NCI-H1105 treated with DMSO at 0.1 percent for 48 hours (cell line): ENCODE measurements at regions not wholly inside any gene's neighbourhood (a gene's known extent, or its start where the extent isn't known, plus 50 kb on each side); places are given as distances from the start of the nearest gene placed in this dataset.

Source experiments
- DNase-seq: peaks from one replicate; lab custom pipeline; 2025; lab: John Stamatoyannopoulos, UW

DNA sequence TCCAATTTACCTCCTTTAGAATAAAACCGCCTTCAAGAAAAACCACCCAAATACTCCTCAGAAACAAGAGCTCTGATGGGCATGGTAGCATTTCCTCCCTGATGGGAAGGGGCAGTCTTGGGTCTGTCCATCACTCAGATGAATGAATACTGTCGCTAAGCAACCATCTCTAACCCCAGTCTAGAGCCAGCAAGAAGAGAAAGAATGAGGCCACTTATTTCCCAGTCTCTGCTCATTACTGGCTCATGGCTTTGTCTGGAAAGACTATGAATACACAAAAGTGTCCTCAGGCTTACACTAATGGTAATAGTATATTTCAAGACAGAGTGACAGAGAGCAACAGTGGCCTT is 51.0 kb upstream of the F3 start:
- no peak for DNase-seq

DNA sequence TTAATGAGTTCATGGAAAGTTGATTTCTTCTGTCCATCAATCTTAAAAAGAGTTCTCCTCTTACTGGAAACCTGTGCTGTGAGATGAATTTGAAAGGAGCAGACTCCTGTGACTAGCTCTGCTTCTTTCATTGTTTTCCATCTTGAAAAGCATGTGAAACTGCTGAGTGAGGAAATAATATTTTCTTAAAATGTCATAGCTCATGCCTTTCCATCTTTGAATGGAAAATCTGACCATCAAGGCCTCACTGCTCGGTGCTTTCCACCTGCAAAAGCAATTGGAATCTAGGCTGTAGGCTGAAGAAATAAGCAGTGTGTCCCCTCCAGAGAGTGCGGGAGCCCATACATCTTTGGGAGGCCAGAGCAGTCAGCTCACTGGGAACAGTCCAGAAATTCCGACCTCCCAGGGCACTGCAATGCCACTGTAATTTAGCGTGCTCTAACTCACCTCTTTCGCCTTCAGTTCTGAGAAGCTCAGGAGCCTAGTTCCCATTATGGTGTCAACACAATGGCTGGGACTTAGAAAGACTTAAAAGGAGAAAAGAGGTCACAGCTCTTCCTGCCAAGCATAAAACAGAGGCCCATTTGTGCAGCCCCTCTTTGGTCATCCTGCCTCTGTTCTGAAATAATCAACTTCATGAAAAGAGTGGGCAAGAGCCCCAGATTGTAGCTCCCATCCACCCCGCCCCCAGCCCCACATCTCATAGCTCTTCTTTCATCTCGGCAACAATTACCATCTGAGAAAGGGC is 50.4 kb upstream of the F3 start:
- no peak for DNase-seq
